Fibroblast of the aortic adventitia (primary cell): ENCODE measurements at regions not wholly inside any gene's neighbourhood (a gene's known extent, or its start where the extent isn't known, plus 50 kb on each side); places are given as distances from the start of the nearest gene placed in this dataset.
A peak's percentile ranks its signal among the peaks of the same experiment; 100 is the strongest.

Source experiments
- DNase-seq: peaks from one replicate; pipeline ENCODE4 v3.0.0-alpha.2; 2010; ENCODE audit warnings: low read depth
- H3K4me3 ChIP-seq: 2 replicates; pipeline ENCODE4 v1.5.1; 2011; ENCODE audit warnings: low read depth, mild to moderate bottlenecking, control low read depth, low read length, moderate library complexity
- TF ChIP-seq, protein P1 (sequence below): IDR thresholded peaks from 2 replicates; pipeline ENCODE4 v1.5.1; 2011; ENCODE audit warnings: mild to moderate bottlenecking, low read length, control low read depth, inconsistent platforms; ENCODE audit not compliant: insufficient read depth

DNA sequence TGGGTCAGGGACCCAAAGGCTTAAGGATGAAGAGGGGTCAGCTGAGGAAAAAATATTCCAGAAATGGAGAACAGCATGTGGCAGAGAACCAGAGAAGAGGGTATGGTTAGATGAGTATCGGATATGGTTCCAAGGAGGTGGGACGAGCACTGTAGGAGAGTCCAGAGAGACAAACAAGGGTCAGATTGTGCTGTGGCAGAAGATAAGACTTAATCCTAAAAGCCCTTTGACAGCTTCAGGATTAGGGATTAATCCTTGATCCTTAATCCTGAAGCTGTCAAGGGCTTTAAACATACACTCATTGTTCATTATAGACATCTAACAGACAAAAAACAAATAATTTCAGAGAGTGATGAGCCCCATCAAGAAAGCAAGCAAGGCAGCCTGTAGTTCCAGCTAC, 124.0 kb downstream of the SPTSSA start:
- TF ChIP-seq, protein P1, sequence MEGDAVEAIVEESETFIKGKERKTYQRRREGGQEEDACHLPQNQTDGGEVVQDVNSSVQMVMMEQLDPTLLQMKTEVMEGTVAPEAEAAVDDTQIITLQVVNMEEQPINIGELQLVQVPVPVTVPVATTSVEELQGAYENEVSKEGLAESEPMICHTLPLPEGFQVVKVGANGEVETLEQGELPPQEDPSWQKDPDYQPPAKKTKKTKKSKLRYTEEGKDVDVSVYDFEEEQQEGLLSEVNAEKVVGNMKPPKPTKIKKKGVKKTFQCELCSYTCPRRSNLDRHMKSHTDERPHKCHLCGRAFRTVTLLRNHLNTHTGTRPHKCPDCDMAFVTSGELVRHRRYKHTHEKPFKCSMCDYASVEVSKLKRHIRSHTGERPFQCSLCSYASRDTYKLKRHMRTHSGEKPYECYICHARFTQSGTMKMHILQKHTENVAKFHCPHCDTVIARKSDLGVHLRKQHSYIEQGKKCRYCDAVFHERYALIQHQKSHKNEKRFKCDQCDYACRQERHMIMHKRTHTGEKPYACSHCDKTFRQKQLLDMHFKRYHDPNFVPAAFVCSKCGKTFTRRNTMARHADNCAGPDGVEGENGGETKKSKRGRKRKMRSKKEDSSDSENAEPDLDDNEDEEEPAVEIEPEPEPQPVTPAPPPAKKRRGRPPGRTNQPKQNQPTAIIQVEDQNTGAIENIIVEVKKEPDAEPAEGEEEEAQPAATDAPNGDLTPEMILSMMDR: no peak
- no peak for DNase-seq
- H3K4me3 ChIP-seq: no peak overlapping the region

DNA sequence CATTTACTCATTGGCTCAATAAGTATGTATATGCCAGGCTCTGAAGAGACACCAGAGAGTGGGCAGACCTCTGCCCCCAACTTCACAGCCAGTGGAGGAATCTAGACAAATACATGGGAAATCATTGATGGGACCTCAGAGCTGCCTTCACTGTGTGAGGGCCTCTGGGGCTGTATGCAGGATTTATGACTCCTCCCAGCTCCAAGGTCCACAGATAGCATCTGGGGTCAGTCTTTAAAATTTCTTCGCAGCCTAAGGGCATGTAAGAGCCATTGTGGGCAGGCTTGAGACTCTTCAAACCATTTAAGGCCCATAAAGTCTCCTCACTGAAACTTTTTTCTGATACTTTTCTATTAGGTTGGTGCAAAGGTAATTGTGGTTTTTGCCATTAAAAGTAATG, 125.5 kb downstream of the SPTSSA start:
- no peak for DNase-seq
- TF ChIP-seq, protein P1: no peak
- no peak overlapping the region for H3K4me3 ChIP-seq

DNA sequence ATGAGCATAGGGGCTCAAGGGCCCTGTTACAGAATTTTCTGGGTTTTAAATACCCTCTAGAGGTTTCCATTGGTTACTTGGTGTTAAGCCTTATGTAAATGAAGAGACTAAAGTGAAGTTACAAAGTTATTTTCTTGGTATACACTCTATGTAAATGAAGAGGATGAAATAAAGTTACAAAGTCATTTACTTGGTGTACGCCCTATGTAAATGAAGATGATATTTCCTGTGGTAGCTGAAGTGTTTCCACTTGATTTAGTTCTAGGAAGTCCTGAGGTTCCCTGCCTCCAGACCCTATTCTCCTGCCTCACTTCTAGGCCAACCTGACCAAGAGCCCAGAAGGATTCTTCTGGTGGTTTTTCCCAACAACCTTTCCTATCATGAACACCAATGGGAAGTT, 126.1 kb downstream of the SPTSSA start:
- TF ChIP-seq, protein P1: no peak
- no peak overlapping the region for H3K4me3 ChIP-seq
- DNase-seq: no peak

DNA sequence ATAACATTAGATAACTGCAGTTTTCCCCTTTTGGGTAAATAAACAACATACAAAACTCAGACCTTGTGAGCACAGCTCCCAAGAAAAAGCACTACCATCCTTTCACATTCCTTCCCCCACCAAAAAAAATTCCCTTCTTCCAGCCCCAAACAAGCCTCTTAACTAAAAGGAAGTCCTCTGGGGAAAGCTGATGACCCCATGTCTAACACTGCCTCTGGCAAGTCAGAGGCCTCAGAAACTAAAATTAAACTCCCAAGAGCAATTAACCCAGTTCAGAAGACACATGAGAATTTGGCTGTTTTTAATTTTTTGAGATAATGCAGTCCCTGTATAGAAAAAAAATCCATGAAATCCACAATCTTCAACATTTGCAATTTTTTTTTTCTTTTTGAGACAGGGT, 127.7 kb downstream of the SPTSSA start:
- no peak for DNase-seq
- TF ChIP-seq, protein P1: no peak
- H3K4me3 ChIP-seq: no peak overlapping the region

DNA sequence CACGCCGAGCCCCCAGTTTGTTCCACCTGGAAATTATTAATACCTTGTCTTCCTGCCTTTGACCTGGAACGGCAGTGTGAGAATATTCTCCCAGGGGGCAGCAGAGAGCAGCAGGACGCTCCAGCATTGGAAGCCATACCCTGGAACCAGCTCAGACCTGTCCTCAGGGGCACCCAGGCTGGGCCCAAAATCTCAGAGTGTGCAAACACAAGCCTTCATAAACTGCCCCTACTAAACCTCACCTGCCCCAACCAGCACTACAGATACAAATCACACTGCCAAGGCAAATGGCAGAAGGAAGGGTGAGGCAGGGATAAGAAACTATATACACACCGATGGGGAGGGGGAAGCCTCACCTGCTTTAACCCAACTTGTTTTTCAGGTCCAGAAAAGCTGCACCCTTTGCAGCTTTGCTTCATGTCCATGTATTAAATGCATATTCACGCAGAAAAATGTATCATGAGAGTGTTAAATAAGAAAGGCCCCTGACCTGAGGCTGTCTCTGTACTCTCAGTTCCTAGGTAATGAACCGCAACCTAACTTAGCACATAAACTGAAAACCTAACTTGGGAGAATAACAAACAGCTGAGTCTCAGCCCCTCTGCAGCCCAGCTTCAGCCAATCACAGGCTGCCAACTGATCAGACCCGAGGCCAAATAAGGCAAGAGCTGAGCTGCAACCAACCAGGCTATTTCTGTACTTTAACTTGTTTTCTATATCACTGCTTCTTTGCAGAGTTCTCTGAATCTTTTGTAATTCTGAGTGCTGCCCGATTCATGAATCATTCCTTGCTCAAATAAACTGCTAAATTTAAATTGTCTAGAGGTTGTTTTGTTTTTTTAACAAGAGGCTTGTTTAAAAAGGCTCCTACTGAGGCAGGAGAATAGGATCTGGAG, 130.1 kb downstream of the SPTSSA start:
- no peak overlapping the region for H3K4me3 ChIP-seq
- peak; percentile 52 for DNase-seq
- TF ChIP-seq, protein P1: peak; percentile 87

DNA sequence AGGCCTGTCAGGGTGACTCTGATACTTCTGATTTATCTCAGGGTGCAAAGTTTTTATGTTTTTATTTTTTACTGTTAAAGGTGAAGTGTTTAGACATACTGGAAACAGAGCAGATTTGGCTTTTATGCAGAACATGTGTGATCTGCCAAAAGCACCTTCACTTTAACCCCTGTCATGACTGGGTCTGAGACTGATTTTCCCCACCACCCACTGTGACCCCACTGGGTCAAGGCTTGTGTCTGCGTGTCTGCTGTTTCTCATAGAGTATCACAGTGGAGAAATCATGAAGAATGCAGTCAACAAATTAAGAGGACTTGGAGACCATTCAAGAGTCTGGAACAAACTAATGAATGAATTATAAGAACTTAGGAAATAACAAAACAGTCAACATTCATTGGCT, 131.2 kb downstream of the SPTSSA start:
- no peak overlapping the region for H3K4me3 ChIP-seq
- TF ChIP-seq, protein P1: no peak
- no peak for DNase-seq
